Stimulated activated CD8-positive, alpha-beta memory T cell treated with anti-CD3 and anti-CD28 coated beads, Interleukin-15, amount 100 ng/mL, for 48 hours (primary cell): ENCODE measurements at regions not wholly inside any gene's neighbourhood (a gene's known extent, or its start where the extent isn't known, plus 50 kb on each side); places are given as distances from the start of the nearest gene placed in this dataset.
"Not testable (repeated sequence)": the region's sequence is repeated elsewhere in the genome, so short reads cannot be mapped to it uniquely, and the experiment has no call there.

ENCODE experiments used
- DNase-seq, 2 donors: peaks; one replicate each; pipeline ENCODE4 v3.0.0-alpha.2; 2020; ENCODE audit warnings: low read depth in 2 of 2

DNA sequence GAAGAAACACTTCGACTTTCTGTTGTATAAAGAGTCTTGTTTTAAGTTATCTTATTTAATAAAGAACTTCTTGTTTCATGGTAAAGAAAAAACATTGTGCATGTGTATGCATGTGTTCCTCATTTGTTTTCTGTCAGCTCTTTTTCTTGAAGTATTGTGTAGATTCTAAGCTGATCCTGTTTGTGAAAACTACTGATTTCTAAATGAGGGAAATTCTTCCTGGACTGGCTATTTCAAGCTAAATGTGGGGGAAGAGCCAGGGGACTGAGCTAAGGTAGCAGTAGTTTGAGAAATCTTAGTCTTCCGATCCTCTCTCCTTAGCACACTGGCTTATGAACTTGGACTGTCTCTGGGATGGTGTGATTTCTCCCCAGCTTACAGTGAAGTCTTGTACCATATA, 56.4 kb upstream of the RBMS1 start:
- no peak for DNase-seq

- DNase-seq = no peak
These were observed 57.7 kb upstream of the RBMS1 start for GRCh38 chr2:160551259-160551658.

DNA sequence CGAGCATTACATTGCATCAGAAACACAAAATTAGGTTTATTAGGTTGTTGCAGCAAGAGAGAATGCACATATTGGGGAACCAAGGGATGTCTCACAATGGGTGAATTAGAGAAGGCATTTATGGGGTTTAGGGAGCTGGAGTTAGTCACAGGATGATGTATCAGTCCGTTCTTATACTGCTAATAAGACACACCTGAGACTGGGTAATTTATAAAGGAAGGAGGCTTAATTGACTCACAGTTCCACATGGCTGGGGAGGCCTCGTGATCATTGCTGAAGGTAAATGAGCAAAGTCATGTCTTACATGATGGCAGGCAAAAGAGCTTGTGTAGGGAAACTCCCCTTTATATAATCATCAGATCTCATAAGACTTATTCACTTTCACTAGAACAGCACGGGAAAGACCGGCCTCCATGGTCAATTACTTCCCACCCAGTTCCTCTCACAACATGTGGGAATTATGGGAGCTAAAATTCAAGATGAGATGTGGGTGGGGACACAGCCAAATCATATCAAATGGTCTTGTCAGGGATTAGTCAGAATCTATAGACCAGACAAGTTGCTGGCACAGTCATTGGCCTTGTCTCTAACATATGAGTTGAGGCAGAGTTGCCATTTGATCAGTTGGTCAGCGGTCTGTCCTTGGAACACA, 61.9 kb upstream of the RBMS1 start:
- no peak for DNase-seq

GRCh38 chr2:160557903-160558302, 64.3 kb upstream of the RBMS1 start:
- no peak for DNase-seq

DNA sequence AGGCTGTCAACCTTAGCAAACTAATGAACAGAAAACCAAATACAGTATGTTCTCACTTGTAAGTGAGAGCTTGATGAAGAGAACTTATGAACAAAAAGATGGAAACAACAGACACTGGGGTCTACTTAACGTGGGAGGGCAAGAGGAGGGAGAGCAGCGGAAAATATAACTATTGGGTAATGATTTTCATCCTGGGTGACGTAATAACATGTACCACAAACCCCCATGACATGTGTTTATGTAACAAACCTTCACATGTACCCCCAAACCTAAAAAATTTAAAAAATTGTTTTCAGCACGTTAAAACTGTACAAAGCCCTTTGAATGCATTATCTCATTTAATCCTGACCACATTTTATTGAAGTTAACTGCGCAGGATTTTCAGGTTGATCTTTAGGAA, 64.9 kb upstream of the RBMS1 start:
- DNase-seq = no peak

GRCh38 chr2:160561551-160562295, 68.1 kb upstream of the RBMS1 start:
- DNase-seq = no peak

- DNase-seq = no peak
These were observed 69.1 kb upstream of the RBMS1 start for GRCh38 chr2:160562730-160563129.

DNA sequence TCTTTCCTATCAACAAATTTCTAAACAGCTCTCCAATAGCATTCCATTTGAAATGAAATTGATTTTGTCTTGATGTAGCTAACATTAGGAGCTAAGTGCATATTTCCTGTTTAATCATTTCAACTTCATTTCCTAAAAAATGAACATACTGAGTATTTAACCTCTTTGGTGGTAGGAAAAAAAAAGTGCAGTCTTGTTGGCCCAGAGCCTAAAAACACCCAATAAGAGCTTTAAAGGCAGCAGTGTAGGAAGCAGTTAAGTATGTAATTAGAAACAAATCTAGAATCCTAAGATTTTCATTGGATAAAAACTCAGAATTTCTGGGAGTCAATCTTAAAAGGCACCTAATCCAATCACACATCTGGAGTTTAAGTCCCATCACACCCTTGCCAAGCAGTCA, 71.0 kb upstream of the RBMS1 start:
- DNase-seq = no peak

GRCh38 chr2:160565099-160565845, 71.7 kb upstream of the RBMS1 start:
- DNase-seq = no peak

DNA sequence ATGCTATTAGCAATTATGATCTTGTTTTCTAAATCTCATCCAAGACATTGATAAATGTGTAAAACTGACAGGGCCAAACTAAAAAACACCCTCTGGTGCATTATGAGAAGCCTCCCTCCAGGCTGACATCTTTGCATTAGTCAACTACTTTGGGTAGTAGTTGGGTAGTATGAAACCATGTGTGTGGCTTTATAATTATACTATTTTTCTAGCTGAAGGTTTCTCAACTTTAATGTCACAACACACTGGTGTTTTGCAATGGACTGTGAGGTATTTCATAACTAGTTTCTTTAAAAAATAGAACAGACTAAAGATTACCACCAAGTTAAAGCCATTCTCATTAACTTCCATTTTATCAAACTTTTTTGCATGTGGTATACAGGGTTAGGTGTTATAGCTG, 73.1 kb upstream of the RBMS1 start:
- DNase-seq = no peak

GRCh38 chr2:160568856-160569255, 75.2 kb upstream of the RBMS1 start:
- DNase-seq = no peak

DNA sequence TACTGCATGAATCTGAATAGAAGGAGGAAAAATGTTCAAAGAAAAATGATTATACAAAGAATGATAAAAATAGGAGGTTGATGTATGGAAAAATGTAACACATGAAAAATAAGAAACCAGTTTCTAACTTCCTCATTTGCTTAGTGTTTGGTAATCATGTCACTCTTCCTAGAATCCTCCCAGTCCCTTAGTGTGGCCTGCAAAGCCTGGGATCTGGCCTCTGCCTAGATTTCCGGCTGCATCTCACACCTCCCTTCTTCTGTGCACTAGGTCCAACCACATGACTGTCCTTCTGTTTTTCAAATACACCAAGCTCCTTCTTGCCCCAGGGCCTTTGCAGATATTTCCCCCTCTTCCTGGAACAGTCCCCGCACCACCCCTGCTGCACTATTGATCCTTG, 76.8 kb upstream of the RBMS1 start:
- no peak for DNase-seq

- DNase-seq = no peak
These were observed 81.0 kb upstream of the RBMS1 start for GRCh38 chr2:160574468-160575140.

DNA sequence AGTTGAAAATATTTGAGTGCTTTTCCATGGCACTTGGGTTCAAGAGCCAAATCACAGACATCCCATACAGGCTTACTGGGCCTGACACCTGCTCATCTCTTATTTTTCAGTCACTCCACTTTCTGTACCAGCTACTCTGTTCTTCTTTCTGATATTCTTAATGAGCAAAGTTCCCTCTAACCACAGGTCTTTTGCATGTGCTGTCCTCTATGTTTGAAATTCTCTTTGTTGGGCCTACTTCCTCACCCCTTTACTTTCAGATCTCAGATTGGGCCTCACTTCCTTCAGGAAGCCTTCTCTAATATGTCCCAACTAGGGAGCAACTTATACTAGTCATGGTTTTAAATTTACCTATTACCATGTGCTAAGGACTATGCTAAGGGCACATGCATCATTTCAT, 81.8 kb upstream of the RBMS1 start:
- no peak for DNase-seq

DNA sequence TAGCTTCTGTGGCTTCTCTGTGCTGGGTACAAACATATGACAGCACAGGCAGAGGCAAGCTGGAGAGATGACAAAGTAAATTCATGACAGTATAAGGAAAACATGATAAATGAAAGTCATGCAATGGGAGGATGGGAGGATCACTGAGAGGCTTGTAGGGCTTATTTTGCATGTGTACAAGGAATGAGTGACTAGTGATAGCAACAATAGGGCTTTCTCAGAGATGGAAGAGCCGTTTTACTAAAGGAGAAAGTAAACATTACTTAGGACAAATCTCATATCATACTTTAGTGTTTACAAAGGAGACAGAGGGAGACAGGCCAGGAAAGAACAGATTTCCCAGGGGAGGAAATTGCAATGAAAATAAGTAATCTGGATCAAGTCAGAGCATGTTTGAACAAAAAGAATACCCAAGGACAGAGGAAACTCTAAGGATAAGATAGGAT, 82.5 kb upstream of the RBMS1 start:
- DNase-seq = no peak

GRCh38 chr2:160577081-160577480, 83.5 kb upstream of the RBMS1 start:
- DNase-seq = not testable (repeated sequence)

- no peak for DNase-seq
These were observed 87.4 kb upstream of the RBMS1 start for GRCh38 chr2:160581035-160581434.

DNA sequence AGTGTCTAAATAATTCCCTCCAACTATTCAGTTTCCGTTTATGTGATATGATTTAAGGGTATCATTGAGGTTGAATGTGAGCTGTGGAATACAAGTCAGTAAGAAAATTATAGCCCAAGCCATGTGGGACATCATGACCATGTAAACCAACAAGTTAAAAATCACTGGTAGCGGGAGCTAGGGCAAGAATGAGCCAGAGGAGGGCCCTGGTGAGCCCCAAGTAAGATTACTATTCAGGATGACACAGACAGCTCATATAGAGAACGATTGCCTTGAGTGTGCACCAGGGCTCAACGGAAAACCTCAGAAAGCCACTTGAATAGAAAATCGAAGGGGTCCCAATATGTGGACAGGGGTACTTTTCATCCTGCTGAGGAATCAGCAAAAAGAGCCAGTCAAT, 87.8 kb upstream of the RBMS1 start:
- DNase-seq = no peak

DNA sequence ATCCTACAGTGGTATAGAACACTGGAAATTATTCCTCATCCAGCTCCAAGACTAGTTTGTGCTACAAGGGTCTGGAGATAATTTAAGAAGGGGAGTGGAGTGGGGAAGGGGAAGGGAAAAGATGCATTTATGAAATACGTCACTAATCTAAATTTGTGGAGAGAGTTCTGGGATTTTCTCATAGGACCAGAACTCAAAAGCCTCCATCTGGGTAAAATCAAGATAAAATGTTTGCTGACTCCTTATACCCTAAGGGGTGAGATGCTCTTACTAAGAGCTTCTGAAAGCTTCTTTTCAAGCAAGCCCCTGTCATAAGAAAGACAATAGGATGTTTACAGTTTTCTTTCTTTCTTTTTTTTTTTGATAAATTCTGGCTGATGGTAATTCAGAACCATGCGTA, 88.5 kb upstream of the RBMS1 start:
- DNase-seq = no peak

DNA sequence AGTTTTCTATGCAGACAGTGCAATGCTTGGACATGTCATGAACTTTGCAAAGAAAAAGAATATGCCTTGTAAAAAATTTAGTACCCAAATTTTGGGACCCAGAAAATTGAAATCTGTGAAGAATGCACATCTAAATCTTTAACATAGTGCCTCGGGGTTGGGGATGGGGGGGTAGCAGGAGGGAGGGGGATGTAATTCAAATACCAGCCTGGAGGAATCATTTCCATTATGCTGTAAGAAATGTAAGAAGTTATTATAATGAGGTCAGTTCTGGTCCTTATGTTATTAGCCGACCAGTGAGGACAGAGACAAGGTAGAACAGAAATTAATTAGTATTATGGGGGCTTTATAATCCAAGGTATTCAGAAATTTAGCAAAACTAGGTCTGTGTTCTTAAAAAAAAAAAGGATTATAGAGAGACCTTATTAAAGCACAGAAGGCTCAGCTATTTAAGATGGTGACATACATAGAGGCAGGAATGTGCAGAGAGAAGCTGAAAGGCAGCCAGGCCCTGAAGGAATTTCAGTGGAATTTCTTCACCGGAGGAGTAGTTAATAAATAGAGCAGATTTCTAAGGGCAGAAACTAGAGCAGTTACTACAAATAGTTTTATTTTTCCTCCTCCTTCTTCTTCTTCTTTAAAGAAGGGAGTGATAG, 89.0 kb upstream of the RBMS1 start:
- no peak for DNase-seq

DNA sequence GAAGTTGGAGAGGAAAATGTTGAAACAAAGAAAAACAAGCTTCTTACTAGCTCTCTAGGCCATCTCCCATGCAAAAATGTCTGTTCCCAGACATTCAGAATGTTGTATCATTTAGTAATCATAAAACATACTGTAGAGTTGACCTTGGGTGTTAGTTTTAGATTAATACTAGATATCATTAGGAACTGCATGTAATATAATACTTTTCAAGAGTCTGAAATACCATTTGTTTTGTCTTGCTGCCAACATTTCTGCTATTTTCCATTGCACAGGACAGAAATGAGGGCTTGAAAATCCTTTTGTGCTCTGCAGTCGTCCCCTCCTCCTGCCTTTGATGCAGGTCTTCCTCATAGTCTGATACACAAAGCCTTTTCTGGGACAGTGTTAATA, 89.5 kb upstream of the RBMS1 start:
- DNase-seq = no peak
